Breast epithelium (tissue), 3 donors: ENCODE measurements at regions not wholly inside any gene's neighbourhood (a gene's known extent, or its start where the extent isn't known, plus 50 kb on each side); places are given as distances from the start of the nearest gene placed in this dataset.

Source experiments
- POLR2A ChIP-seq: fragments of 450-650 bp; IDR thresholded peaks from one replicate; pipeline ENCODE4 v1.6.1; 2016; ENCODE audit warnings: antibody characterized with exemption, mild to moderate bottlenecking, moderate library complexity
- POLR2AphosphoS5 ChIP-seq, 3 donors: sonication (generic); formaldehyde crosslinking; IDR thresholded peaks; one replicate each; pipeline ENCODE4 v1.6.1; 2017; ENCODE audit warnings: antibody characterized with exemption in 3 of 3
- TF ChIP-seq, protein P1 (sequence below), 3 donors: fragments of 450-650 bp; IDR thresholded peaks; one replicate each; pipeline ENCODE4 v1.5.1; 2016 to 2017; ENCODE audit warnings: antibody characterized with exemption in 3 of 3, mild to moderate bottlenecking in 3 of 3, moderate library complexity in 3 of 3

DNA sequence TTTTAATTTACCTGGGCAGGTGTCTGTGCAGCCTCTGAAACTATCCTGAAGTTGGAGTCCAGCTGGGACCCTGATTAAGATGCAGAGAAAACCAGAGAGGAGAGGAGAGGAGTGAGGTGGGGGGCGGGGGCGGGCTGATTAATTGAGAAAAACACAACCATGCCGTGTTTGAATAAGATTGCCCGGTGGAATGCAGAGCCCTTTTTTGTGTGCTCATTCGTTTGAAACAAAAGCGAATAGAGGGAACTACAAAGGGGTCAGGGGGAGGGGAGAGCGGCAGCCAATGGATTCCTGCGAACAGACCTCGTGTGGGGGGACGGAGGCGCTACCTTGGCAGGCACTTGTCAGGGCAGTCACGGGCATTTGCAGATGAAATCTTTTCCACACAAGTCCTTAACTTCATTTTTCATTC is 355.8 kb downstream of the SOX9 start:
- TF ChIP-seq, protein P1, sequence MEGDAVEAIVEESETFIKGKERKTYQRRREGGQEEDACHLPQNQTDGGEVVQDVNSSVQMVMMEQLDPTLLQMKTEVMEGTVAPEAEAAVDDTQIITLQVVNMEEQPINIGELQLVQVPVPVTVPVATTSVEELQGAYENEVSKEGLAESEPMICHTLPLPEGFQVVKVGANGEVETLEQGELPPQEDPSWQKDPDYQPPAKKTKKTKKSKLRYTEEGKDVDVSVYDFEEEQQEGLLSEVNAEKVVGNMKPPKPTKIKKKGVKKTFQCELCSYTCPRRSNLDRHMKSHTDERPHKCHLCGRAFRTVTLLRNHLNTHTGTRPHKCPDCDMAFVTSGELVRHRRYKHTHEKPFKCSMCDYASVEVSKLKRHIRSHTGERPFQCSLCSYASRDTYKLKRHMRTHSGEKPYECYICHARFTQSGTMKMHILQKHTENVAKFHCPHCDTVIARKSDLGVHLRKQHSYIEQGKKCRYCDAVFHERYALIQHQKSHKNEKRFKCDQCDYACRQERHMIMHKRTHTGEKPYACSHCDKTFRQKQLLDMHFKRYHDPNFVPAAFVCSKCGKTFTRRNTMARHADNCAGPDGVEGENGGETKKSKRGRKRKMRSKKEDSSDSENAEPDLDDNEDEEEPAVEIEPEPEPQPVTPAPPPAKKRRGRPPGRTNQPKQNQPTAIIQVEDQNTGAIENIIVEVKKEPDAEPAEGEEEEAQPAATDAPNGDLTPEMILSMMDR (IDR thresholded peaks at IDR 0.05): no peak
- TF ChIP-seq POLR2A (no peak), POLR2AphosphoS5 (IDR thresholded peaks at IDR 0.05) (no peak)
